DND-41 (cell line): ENCODE measurements at regions not wholly inside any gene's neighbourhood (a gene's known extent, or its start where the extent isn't known, plus 50 kb on each side); places are given as distances from the start of the nearest gene placed in this dataset.

Experiments used
- CTCF ChIP-seq: IDR thresholded peaks from 2 replicates; pipeline ENCODE4 v1.5.1; 2012; ENCODE audit warnings: borderline replicate concordance, low read length, moderate library complexity, mild to moderate bottlenecking; ENCODE audit not compliant: poor library complexity, severe bottlenecking; ENCODE audit errors: extremely low read depth
- EZH2 ChIP-seq: IDR thresholded peaks from 3 replicates; pipeline ENCODE4 v1.6.1; 2012; ENCODE audit warnings: borderline replicate concordance, low read depth, mild to moderate bottlenecking, moderate library complexity, low read length, inconsistent platforms; ENCODE audit not compliant: severe bottlenecking

- no peak for TF ChIP-seq CTCF
- no peak for TF ChIP-seq EZH2
Measured at GRCh38 chr2:147560810-147561535, 283.9 kb upstream of the ACVR2A start.
